H1 (cell line): ENCODE measurements at regions not wholly inside any gene's neighbourhood (a gene's known extent, or its start where the extent isn't known, plus 50 kb on each side); places are given as distances from the start of the nearest gene placed in this dataset.

ENCODE experiments used
- CTCF ChIA-PET: fragments of 300-600 bp; sonication (Branson Sonifier 250); formaldehyde crosslinking; loops from one replicate; lab custom pipeline; 2021; ENCODE audit not compliant: partially characterized antibody; lab: Charles Lee
- POLR2A ChIA-PET: fragments of 300-600 bp; sonication (Branson Sonifier 250); formaldehyde crosslinking; loops from one replicate; lab custom pipeline; 2021; ENCODE audit warnings: inconsistent platforms; ENCODE audit not compliant: partially characterized antibody; lab: Charles Lee
- DNase-seq, 2 experiments: peaks; one replicate each; pipeline versions ENCODE4 v3.0.0 to v3.0.0-alpha.2; 2010 to 2022; ENCODE audit warnings: low spot score in 2 of 2, low read depth in 1 of 2, mixed read lengths in 1 of 2
- FAIRE-seq: peaks from 2 replicates; lab custom pipeline; 2011; peaks lifted over from hg19 to GRCh38; lab: Jason Lieb, UNC
- H2AFZ ChIP-seq: 2 replicates; pipeline ENCODE4 v1.8.1; 2012; ENCODE audit warnings: low read length, inconsistent platforms
- H2AK5ac ChIP-seq: 2 replicates; pipeline ENCODE4 v1.6.1; 2013; ENCODE audit warnings: low read depth, low read length
- H2BK120ac ChIP-seq: replicated peaks from 2 replicates; pipeline ENCODE3; 2013; ENCODE audit warnings: low read depth, low read length, inconsistent platforms
- H2BK12ac ChIP-seq: 2 replicates; pipeline ENCODE4 v1.6.1; 2013; ENCODE audit warnings: low read depth, low read length
- H2BK15ac ChIP-seq: 2 replicates; pipeline ENCODE4 v1.6.1; 2013; ENCODE audit warnings: low read length
- H2BK20ac ChIP-seq: 2 replicates; pipeline ENCODE4 v1.6.1; 2013; ENCODE audit warnings: low read length
- H2BK5ac ChIP-seq: 2 replicates; pipeline ENCODE4 v1.6.1; 2013; ENCODE audit warnings: low read depth, low read length
- H3K14ac ChIP-seq: 2 replicates; pipeline ENCODE4 v1.6.1; 2013; ENCODE audit warnings: inconsistent platforms; ENCODE audit not compliant: insufficient read length
- H3K18ac ChIP-seq: 2 replicates; pipeline ENCODE4 v1.6.1; 2013; ENCODE audit warnings: low read length; ENCODE audit errors: extremely low read depth
- H3K23ac ChIP-seq: 2 replicates; pipeline ENCODE4 v1.6.1; 2013; ENCODE audit warnings: inconsistent platforms; ENCODE audit not compliant: insufficient read length
- H3K23me2 ChIP-seq: 2 replicates; pipeline ENCODE4 v1.6.1; 2013; ENCODE audit warnings: low read depth, low read length
- H3K27ac ChIP-seq: 2 replicates; pipeline ENCODE4 v1.6.1; 2011; ENCODE audit warnings: low read depth, low read length, inconsistent platforms
- H3K27me3 ChIP-seq, 4 experiments: replicated peaks in 1 of 4; 1 replicate in 1 of 4; 2 replicates in 3 of 4; pipeline versions ENCODE4 v1.6.1 to v1.8.1; 2011 to 2013; ENCODE audit warnings: low read length in 3 of 4, mild to moderate bottlenecking in 3 of 4, inconsistent platforms in 2 of 4, mixed read lengths in 2 of 4, moderate library complexity in 1 of 4; ENCODE audit not compliant: control insufficient read depth in 3 of 4, insufficient read depth in 3 of 4; ENCODE audit errors: extremely low read depth in 1 of 4
- H3K36me3 ChIP-seq, 4 experiments: 2 replicates each; pipeline versions ENCODE4 v1.6.1 to v1.8.1; 2011 to 2013; ENCODE audit warnings: mild to moderate bottlenecking in 4 of 4, low read length in 3 of 4, moderate library complexity in 2 of 4, control low read depth in 1 of 4, inconsistent platforms in 1 of 4; ENCODE audit not compliant: insufficient read depth in 4 of 4, control insufficient read depth in 2 of 4
- H3K4ac ChIP-seq: replicated peaks from 2 replicates; pipeline ENCODE3; 2013; ENCODE audit warnings: low read length, low read depth, mixed read lengths, inconsistent platforms; ENCODE audit not compliant: insufficient read length
- H3K4me1 ChIP-seq, 4 experiments: replicated peaks in 1 of 4; 1 replicate in 1 of 4; 2 replicates in 3 of 4; pipeline versions ENCODE4 v1.6.1 to v1.8.1; 2011 to 2013; ENCODE audit warnings: low read length in 3 of 4, inconsistent platforms in 2 of 4, mixed read lengths in 1 of 4; ENCODE audit not compliant: insufficient read depth in 4 of 4, control insufficient read depth in 3 of 4
- H3K4me2 ChIP-seq, 2 experiments: 2 replicates each; pipeline versions ENCODE4 v1.6.1 to v1.8.1; 2011 to 2013; ENCODE audit warnings: low read depth in 2 of 2, low read length in 2 of 2, control low read depth in 1 of 2, inconsistent platforms in 1 of 2, mild to moderate bottlenecking in 1 of 2; ENCODE audit not compliant: insufficient read depth in 1 of 2
- H3K4me3 ChIP-seq, 4 experiments: fragments of 200-600, 300-600 bp in 1 of 4; sonication (generic), shearing (Covaris generic), sonication (Bioruptor Twin) in 1 of 4; 2 replicates each; pipeline versions ENCODE4 v1.5.1 to v1.8.1; 2011 to 2016; ENCODE audit warnings: low read length in 4 of 4, low read depth in 3 of 4, control low read depth in 2 of 4, inconsistent platforms in 2 of 4, mild to moderate bottlenecking in 2 of 4, mixed read lengths in 1 of 4, moderate library complexity in 1 of 4; ENCODE audit not compliant: insufficient read depth in 2 of 4; ENCODE audit errors: extremely low read depth in 1 of 4
- H3K56ac ChIP-seq: replicated peaks from 2 replicates; pipeline ENCODE3; 2013; ENCODE audit warnings: low read depth, mild to moderate bottlenecking, mixed read lengths, low read length, inconsistent platforms; ENCODE audit not compliant: insufficient read length
- H3K79me1 ChIP-seq: 2 replicates; pipeline ENCODE4 v1.6.1; 2013; ENCODE audit warnings: low read depth, low read length, control low read depth
- H3K79me2 ChIP-seq, 2 experiments: 2 replicates each; pipeline versions ENCODE4 v1.6.1 to v1.8.1; 2012 to 2013; ENCODE audit warnings: low read length in 2 of 2, mild to moderate bottlenecking in 2 of 2, inconsistent platforms in 1 of 2; ENCODE audit not compliant: insufficient read depth in 2 of 2, control insufficient read depth in 1 of 2
- H3K9ac ChIP-seq, 4 experiments: replicated peaks in 1 of 4; 1 replicate in 1 of 4; 2 replicates in 3 of 4; pipeline versions ENCODE4 v1.6.1 to v1.8.1; 2011 to 2013; ENCODE audit warnings: low read depth in 3 of 4, low read length in 3 of 4, control low read depth in 2 of 4, mild to moderate bottlenecking in 2 of 4, moderate library complexity in 2 of 4, inconsistent platforms in 1 of 4; ENCODE audit errors: extremely low read depth in 1 of 4
- H3K9me3 ChIP-seq, 2 experiments: 2 replicates each; pipeline versions ENCODE4 v1.6.1 to v1.8.1; 2012 to 2013; ENCODE audit warnings: mild to moderate bottlenecking in 2 of 2, moderate library complexity in 2 of 2, control low read depth in 1 of 2, inconsistent platforms in 1 of 2, low read depth in 1 of 2, low read length in 1 of 2, mixed read lengths in 1 of 2; ENCODE audit not compliant: insufficient read depth in 2 of 2
- H4K20me1 ChIP-seq, 2 experiments: replicated peaks in 1 of 2; 2 replicates each; pipeline versions ENCODE3 to v1.8.1; 2011 to 2013; ENCODE audit warnings: inconsistent platforms in 2 of 2, low read length in 2 of 2, mild to moderate bottlenecking in 1 of 2; ENCODE audit not compliant: insufficient read depth in 2 of 2, control insufficient read depth in 1 of 2
- H4K5ac ChIP-seq: 2 replicates; pipeline ENCODE4 v1.6.1; 2013; ENCODE audit warnings: low read length, low read depth, mixed read lengths, inconsistent platforms; ENCODE audit not compliant: insufficient read length
- H4K8ac ChIP-seq: 2 replicates; pipeline ENCODE4 v1.8.0; 2013; ENCODE audit warnings: mild to moderate bottlenecking, moderate library complexity, low read length, inconsistent platforms; ENCODE audit not compliant: insufficient read depth; ENCODE audit errors: extremely low read depth
- H4K91ac ChIP-seq: replicated peaks from 2 replicates; pipeline ENCODE3; 2013; ENCODE audit warnings: low read length, mixed read lengths, inconsistent platforms; ENCODE audit not compliant: insufficient read length
- BACH1 ChIP-seq: IDR thresholded peaks from 2 replicates; pipeline ENCODE4 v1.6.1; 2012; ENCODE audit warnings: low read length, improper control_type of control experiment
- CHD1 ChIP-seq: IDR thresholded peaks from 2 replicates; pipeline ENCODE4 v1.6.1; 2012; ENCODE audit warnings: low read depth, low read length, improper control_type of control experiment
- EGR1 ChIP-seq: IDR thresholded peaks from 2 replicates; pipeline ENCODE4 v1.6.1; 2011; ENCODE audit warnings: low read depth, low read length, borderline replicate concordance
- GABPA ChIP-seq: IDR thresholded peaks from 2 replicates; pipeline ENCODE4 v1.6.1; 2011; ENCODE audit warnings: mild to moderate bottlenecking, low read length, moderate library complexity, borderline replicate concordance; ENCODE audit not compliant: insufficient read depth
- HDAC2 ChIP-seq, 2 experiments: fragments of 300-600 bp in 1 of 2; sonication (generic) in 1 of 2; IDR thresholded peaks; 2 replicates each; pipeline ENCODE4 v1.6.1; 2011 to 2012; ENCODE audit warnings: low read depth in 2 of 2, low read length in 2 of 2, mild to moderate bottlenecking in 2 of 2, moderate library complexity in 2 of 2, borderline replicate concordance in 1 of 2, inconsistent platforms in 1 of 2
- HDAC6 ChIP-seq: IDR thresholded peaks from one replicate; pipeline ENCODE4 v1.7.1; 2012; ENCODE audit warnings: low read depth, mild to moderate bottlenecking, inconsistent platforms, low read length, moderate library complexity
- PHF8 ChIP-seq: fragments of 200-600 bp; sonication (generic); conservative IDR thresholded peaks from 2 replicates; pipeline ENCODE4 v1.7.1; 2012; ENCODE audit warnings: low read depth, mild to moderate bottlenecking, inconsistent platforms, low read length, moderate library complexity
- POLR2A ChIP-seq, 2 experiments: IDR thresholded peaks; 1 replicate in 1 of 2; 2 replicates in 1 of 2; pipeline ENCODE4 v1.6.1; 2011; ENCODE audit warnings: low read depth in 2 of 2, low read length in 2 of 2, mild to moderate bottlenecking in 2 of 2; ENCODE audit errors: control extremely low read depth in 1 of 2
- POLR2AphosphoS5 ChIP-seq: IDR thresholded peaks from 2 replicates; pipeline ENCODE4 v1.6.1; 2011; ENCODE audit warnings: low read depth, low read length
- RAD21 ChIP-seq, 2 experiments: IDR thresholded peaks in 1 of 2; conservative IDR thresholded peaks in 1 of 2; 2 replicates each; pipeline ENCODE4 v1.6.1; 2011; ENCODE audit warnings: low read depth in 2 of 2, low read length in 2 of 2, improper control_type of control experiment in 1 of 2, inconsistent platforms in 1 of 2, mild to moderate bottlenecking in 1 of 2, moderate library complexity in 1 of 2
- RFX5 ChIP-seq: IDR thresholded peaks from 2 replicates; pipeline ENCODE4 v1.6.1; 2011; ENCODE audit warnings: low read depth, low read length, improper control_type of control experiment, borderline replicate concordance
- SIX5 ChIP-seq: IDR thresholded peaks from 2 replicates; pipeline ENCODE4 v1.6.1; 2011; ENCODE audit warnings: mild to moderate bottlenecking, low read depth, low read length
- TAF1 ChIP-seq: IDR thresholded peaks from 2 replicates; pipeline ENCODE4 v1.6.1; 2011; ENCODE audit warnings: mild to moderate bottlenecking, low read depth, low read length
- TBP ChIP-seq: IDR thresholded peaks from 2 replicates; pipeline ENCODE4 v1.6.1; 2011; ENCODE audit warnings: low read depth, low read length, improper control_type of control experiment
- WGBS, 2 experiments: shearing (Covaris generic) in 1 of 2; methylation state at CpG; one replicate each; pipeline versions ENCODE4 v1.1.6 to v1.1.7; 2013 to 2015; ENCODE audit warnings: low lambda C conversion rate in 2 of 2, mixed read lengths in 2 of 2, inconsistent platforms in 1 of 2, low coverage in 1 of 2, missing lambda C conversion rate in 1 of 2; ENCODE audit not compliant: insufficient replicate concordance in 2 of 2, insufficient coverage in 1 of 2, insufficient read length in 1 of 2; ENCODE audit errors: extremely low coverage in 1 of 2, missing lambda C conversion rate in 1 of 2; 5-methylcytosine and 5-hydroxymethylcytosine counted together
- TF ChIP-seq, protein P1 (sequence below): IDR thresholded peaks from 2 replicates; pipeline ENCODE4 v1.6.1; 2012; ENCODE audit warnings: inconsistent platforms

DNA sequence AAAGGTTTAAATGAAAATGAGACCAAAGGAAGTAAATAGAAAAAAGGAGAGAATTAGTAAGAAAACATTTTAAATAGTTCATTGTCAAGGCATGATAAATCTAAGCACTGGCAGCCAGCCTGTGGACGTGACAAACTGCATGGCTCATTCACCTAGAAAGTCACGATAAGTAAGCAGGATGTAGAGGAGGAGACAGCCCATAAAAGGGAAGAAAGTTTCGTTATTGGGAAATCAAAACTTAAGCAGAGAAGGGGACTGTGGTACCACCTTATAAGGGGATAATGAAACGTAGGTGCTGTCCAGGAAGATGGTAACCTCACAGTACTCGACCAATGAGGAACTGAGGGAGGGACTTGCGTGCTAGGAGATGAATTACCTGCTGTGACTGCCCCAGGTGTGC is 494.5 kb upstream of the GRAMD2B start:
- Histone ChIP-seq H3K27me3 (no peaks in the 10 kb centered on the region), H3K4me3 (no peak overlapping the region), H3K9me3 (peaks cover 10 to 16% of the 10 kb centered on the region in 2 experiments), H3K4me2 (no peak overlapping the region), H3K56ac (no peak overlapping the region), H2BK120ac (no peak overlapping the region), H2BK5ac (no peak overlapping the region), H2BK15ac (no peak overlapping the region), H2AFZ (no peak overlapping the region), H3K18ac (no peak overlapping the region), H3K79me2 (no peaks in the 10 kb centered on the region), H3K4ac (no peak overlapping the region), H4K8ac (no peak overlapping the region), H3K23ac (no peak overlapping the region), H3K36me3 (peaks cover 0 to 3% (median 0%) of the 10 kb centered on the region in 4 experiments; a peak in 1 of 8 replicates), H3K79me1 (no peaks in the 10 kb centered on the region), H3K27ac (no peak overlapping the region), H4K5ac (no peak overlapping the region), H4K20me1 (no peaks in the 10 kb centered on the region), H2BK20ac (no peak overlapping the region), H4K91ac (no peak overlapping the region), H3K23me2 (no peaks in the 10 kb centered on the region), H2AK5ac (no peak overlapping the region), H3K4me1 (no peaks in the 10 kb centered on the region), H3K14ac (no peak overlapping the region), H3K9ac (no peak overlapping the region), H2BK12ac (no peak overlapping the region)
- CTCF ChIA-PET = no interaction called here
- POLR2A ChIA-PET = no interaction called here
- DNase-seq (no peak), FAIRE-seq (no peak)
- WGBS, 2 experiments = 94% methylated on average over 6 of the region's 6 CpGs; no CpG with 5 or more reads in 1 of the 2 experiments
- TF ChIP-seq RAD21 (IDR thresholded peaks at IDR 0.05 in 1 of 2, conservative IDR thresholded peaks at IDR 0.05 in 1 of 2; ENCODE audit: low read depth in 2 of 2, low read length in 2 of 2) (no peak), HDAC2 (IDR thresholded peaks at IDR 0.05; ENCODE audit: borderline replicate concordance in 1 of 2, low read depth in 2 of 2, low read length in 2 of 2) (no peak), RFX5 (no peak), POLR2A (IDR thresholded peaks at IDR 0.05; ENCODE audit: control extremely low read depth in 1 of 2, low read depth in 2 of 2, low read length in 2 of 2) (no peak), TBP (no peak), PHF8 (no peak), HDAC6 (no peak), TAF1 (no peak), SIX5 (no peak), BACH1 (no peak), GABPA (no peak), POLR2AphosphoS5 (no peak), CHD1 (no peak), EGR1 (no peak)
- TF ChIP-seq, protein P1, sequence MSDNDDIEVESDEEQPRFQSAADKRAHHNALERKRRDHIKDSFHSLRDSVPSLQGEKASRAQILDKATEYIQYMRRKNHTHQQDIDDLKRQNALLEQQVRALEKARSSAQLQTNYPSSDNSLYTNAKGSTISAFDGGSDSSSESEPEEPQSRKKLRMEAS = no peak
